A549 (cell line): ENCODE measurements at regions not wholly inside any gene's neighbourhood (a gene's known extent, or its start where the extent isn't known, plus 50 kb on each side); places are given as distances from the start of the nearest gene placed in this dataset.

Source experiments
- CHD2 ChIP-seq: fragments of 150-350 bp; IDR thresholded peaks from 2 replicates; pipeline ENCODE4 v1.6.1; 2014; ENCODE audit warnings: low read length; ENCODE audit not compliant: partially characterized antibody
- CTCF ChIP-seq: fragments of >200 bp; sonication (Bioruptor Twin); formaldehyde crosslinking; IDR thresholded peaks from 3 replicates; pipeline ENCODE4 v1.5.1; 2016
- EP300 ChIP-seq, 2 experiments: fragments of >200 bp; sonication (Bioruptor Twin); formaldehyde crosslinking; IDR thresholded peaks; 2 replicates in 1 of 2; 3 replicates in 1 of 2; pipeline ENCODE4 v1.6.1; 2016 to 2017
- ESRRA ChIP-seq: fragments of 150-350 bp; IDR thresholded peaks from 2 replicates; pipeline ENCODE4 v1.6.1; 2014; ENCODE audit warnings: mild to moderate bottlenecking, low read length, borderline replicate concordance
- HDAC2 ChIP-seq: fragments of 200-600 bp; sonication (generic); IDR thresholded peaks from 2 replicates; pipeline ENCODE4 v1.6.1; 2016
- JUN ChIP-seq, 2 experiments: fragments of >200 bp; sonication (Bioruptor Twin); formaldehyde crosslinking; IDR thresholded peaks; 2 replicates in 1 of 2; 3 replicates in 1 of 2; pipeline ENCODE4 v1.6.1; 2016 to 2017
- KDM1A ChIP-seq: fragments of 200-600 bp; sonication (generic); IDR thresholded peaks from 2 replicates; pipeline ENCODE4 v1.6.1; 2016; ENCODE audit warnings: low read depth, mild to moderate bottlenecking
- POLR2A ChIP-seq: IDR thresholded peaks from 2 replicates; pipeline ENCODE4 v1.6.1; 2012; ENCODE audit warnings: mild to moderate bottlenecking, low read length
- POLR2AphosphoS2 ChIP-seq: conservative IDR thresholded peaks from 2 replicates; pipeline ENCODE4 v1.6.1; 2012; ENCODE audit warnings: low read length, improper control_type of control experiment, inconsistent platforms
- USF2 ChIP-seq: fragments of 450-650 bp; IDR thresholded peaks from 2 replicates; pipeline ENCODE4 v1.6.1; 2014; ENCODE audit warnings: antibody characterized with exemption

- TF ChIP-seq CTCF (no peak), CHD2 (no peak), EP300 (IDR thresholded peaks at IDR 0.05) (no peak), POLR2A (no peak), USF2 (no peak), POLR2AphosphoS2 (no peak), JUN (IDR thresholded peaks at IDR 0.05) (no peak), HDAC2 (no peak), ESRRA (no peak), KDM1A (no peak)
Measured at GRCh38 chr2:9071584-9072124, 68.2 kb upstream of the MBOAT2 start.
